Hepatocyte (in vitro differentiated cells): ENCODE measurements at regions not wholly inside any gene's neighbourhood (a gene's known extent, or its start where the extent isn't known, plus 50 kb on each side); places are given as distances from the start of the nearest gene placed in this dataset.

Experiments
- EZH2phosphoT487 ChIP-seq: fragments of 200-600 bp; sonication (generic); IDR thresholded peaks from one replicate; pipeline ENCODE4 v1.6.1; 2018; ENCODE audit warnings: antibody characterized with exemption, mild to moderate bottlenecking, low read depth, moderate library complexity; ENCODE audit not compliant: unreplicated experiment, severe bottlenecking
- TF ChIP-seq, protein P1 (sequence below): fragments of 200-600 bp; sonication (generic); IDR thresholded peaks from 2 replicates; pipeline ENCODE4 v1.5.1; 2016; ENCODE audit warnings: antibody characterized with exemption, mild to moderate bottlenecking; ENCODE audit not compliant: poor library complexity

DNA sequence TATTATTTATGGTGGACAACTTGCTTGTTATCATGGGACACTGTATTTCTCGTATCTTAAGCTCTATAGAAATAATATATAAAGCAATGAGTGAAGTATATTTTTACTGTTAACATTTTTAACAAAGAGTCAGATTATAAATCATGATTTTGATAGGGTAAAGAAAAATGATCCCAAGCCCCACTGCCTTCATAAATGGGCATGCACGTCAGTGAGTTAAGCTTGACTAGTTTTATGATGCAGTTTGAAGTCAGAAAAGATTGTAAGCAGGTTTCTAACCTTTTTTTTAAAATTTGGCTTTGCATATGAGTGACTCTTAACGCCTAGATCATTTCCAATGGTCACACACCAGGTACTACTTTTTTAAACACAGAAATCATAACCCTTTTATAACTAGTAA lies 152.8 kb downstream of the GNAT3 start:
- TF ChIP-seq, protein P1, sequence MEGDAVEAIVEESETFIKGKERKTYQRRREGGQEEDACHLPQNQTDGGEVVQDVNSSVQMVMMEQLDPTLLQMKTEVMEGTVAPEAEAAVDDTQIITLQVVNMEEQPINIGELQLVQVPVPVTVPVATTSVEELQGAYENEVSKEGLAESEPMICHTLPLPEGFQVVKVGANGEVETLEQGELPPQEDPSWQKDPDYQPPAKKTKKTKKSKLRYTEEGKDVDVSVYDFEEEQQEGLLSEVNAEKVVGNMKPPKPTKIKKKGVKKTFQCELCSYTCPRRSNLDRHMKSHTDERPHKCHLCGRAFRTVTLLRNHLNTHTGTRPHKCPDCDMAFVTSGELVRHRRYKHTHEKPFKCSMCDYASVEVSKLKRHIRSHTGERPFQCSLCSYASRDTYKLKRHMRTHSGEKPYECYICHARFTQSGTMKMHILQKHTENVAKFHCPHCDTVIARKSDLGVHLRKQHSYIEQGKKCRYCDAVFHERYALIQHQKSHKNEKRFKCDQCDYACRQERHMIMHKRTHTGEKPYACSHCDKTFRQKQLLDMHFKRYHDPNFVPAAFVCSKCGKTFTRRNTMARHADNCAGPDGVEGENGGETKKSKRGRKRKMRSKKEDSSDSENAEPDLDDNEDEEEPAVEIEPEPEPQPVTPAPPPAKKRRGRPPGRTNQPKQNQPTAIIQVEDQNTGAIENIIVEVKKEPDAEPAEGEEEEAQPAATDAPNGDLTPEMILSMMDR, result no peak
- no peak for TF ChIP-seq EZH2phosphoT487
